ENCODE measurements at regions not wholly inside any gene's neighbourhood (a gene's known extent, or its start where the extent isn't known, plus 50 kb on each side); places are given as distances from the start of the nearest gene placed in this dataset.
"Not testable (repeated sequence)": the region's sequence is repeated elsewhere in the genome, so short reads cannot be mapped to it uniquely, and the experiment has no call there.

GRCh38 chr6:48985025-48985424 lies 478.0 kb downstream of the MMUT start:
- TF ChIP-seq CTCF (IDR thresholded peaks at IDR 0.05; ENCODE audit: low read depth, low read length), result no peak
- POLR2A ChIA-PET, result no interaction called here
- DNase-seq (ENCODE audit: low read depth, low spot score), result peak; percentile 20
- H3K27ac ChIP-seq (ENCODE audit: low read depth, low read length), result peak overlapping the region; percentile 25
- H3K27me3 ChIP-seq (ENCODE audit: control insufficient read depth, insufficient read depth, low read length), result no peaks in the 10 kb centered on the region
- peaks cover 26% of the 10 kb centered on the region for H3K9me3 ChIP-seq (ENCODE audit: control insufficient read depth, insufficient read depth, low read length)
- no peak overlapping the region for H3K4me3 ChIP-seq (ENCODE audit: low read depth, low read length)
- CTCF ChIA-PET, result no interaction called here

DNA sequence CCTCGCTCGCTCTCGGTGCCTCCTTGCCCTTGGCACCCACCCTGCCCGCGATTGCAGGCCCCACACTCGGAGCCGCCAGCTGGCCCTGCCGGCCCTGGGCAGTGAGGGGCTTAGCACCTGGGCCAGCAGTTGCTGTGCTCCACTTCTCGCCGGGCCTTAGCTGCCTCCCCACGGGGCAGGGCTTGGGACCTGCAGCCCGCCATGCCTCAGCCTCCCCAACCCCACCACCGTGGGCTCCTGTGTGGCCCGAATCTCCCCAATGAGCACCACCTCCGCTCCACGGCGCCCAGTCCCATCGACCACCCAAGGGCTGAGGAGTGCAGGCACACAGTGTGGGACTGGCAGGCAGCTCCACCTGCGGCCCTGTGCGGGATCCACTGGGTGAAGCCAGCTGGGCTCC lies 479.1 kb downstream of the MMUT start:
- H3K27me3 ChIP-seq (ENCODE audit: control insufficient read depth, insufficient read depth, low read length); CTCF ChIA-PET; POLR2A ChIA-PET; DNase-seq (ENCODE audit: low read depth, low spot score); H3K4me3 ChIP-seq (ENCODE audit: low read depth, low read length); H3K27ac ChIP-seq (ENCODE audit: low read depth, low read length): not testable (repeated sequence)
- peaks cover 19% of the 10 kb centered on the region for H3K9me3 ChIP-seq (ENCODE audit: control insufficient read depth, insufficient read depth, low read length)

DNA sequence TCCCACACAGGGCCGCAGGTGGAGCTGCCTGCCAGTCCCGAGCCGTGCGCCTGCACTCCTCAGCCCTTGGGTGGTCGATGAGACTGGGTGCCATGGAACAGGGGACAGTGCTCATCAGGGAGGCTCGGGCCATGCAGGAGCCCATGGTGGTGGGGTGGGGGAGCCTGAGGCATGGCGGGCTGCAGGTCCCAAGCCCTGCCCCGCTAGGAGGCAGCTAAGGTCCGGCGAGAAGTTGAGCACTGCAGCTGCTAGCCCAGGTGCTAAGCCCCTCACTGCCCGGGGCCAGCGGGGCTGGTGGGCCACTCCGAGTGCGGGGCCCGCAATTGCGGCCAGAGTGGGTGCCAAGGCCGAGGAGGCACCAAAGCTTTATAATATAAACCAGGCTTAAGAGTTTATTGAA lies 479.7 kb downstream of the MMUT start:
- TF ChIP-seq CTCF (IDR thresholded peaks at IDR 0.05; ENCODE audit: low read depth, low read length), result no peak
- H3K27me3 ChIP-seq (ENCODE audit: control insufficient read depth, insufficient read depth, low read length), result no peaks in the 10 kb centered on the region
- CTCF ChIA-PET, result no interaction called here
- no peak for DNase-seq (ENCODE audit: low read depth, low spot score)
- POLR2A ChIA-PET, result no interaction called here
- H3K9me3 ChIP-seq (ENCODE audit: control insufficient read depth, insufficient read depth, low read length), result peaks cover 19% of the 10 kb centered on the region
- H3K4me3 ChIP-seq (ENCODE audit: low read depth, low read length), result no peak overlapping the region
- no peak overlapping the region for H3K27ac ChIP-seq (ENCODE audit: low read depth, low read length)

- no peak for DNase-seq (ENCODE audit: low read depth, low spot score)
- no peaks in the 10 kb centered on the region for H3K27me3 ChIP-seq (ENCODE audit: control insufficient read depth, insufficient read depth, low read length)
- no peak overlapping the region for H3K4me3 ChIP-seq (ENCODE audit: low read depth, low read length)
- ChIA-PET CTCF (no interaction called here), POLR2A (no interaction called here)
- peaks cover 12% of the 10 kb centered on the region for H3K9me3 ChIP-seq (ENCODE audit: control insufficient read depth, insufficient read depth, low read length)
- H3K27ac ChIP-seq (ENCODE audit: low read depth, low read length), result no peak overlapping the region
- no peak for TF ChIP-seq CTCF (IDR thresholded peaks at IDR 0.05; ENCODE audit: low read depth, low read length)
Observed at GRCh38 chr6:48979806-48980205, 483.2 kb downstream of the MMUT start.

DNA sequence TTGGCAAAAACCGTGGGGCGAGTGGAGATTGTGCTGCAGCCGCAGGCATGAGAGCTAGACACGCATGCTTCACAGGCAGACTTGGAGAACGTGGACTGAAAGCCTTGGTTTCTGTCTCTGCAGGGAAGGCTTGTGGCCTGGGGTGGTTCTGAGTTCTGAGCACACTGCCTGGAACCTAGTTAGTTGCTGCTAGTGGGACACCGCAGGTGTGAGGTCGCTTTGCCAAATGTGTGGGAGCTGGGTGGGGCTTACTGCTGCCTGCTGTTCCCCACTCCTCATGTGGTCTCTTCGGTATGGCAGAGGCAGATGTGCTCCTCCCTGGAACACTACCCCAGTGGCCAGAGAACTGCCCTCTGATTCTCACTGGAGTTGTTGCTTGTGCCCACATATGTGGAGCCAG lies 484.0 kb downstream of the MMUT start:
- DNase-seq (ENCODE audit: low read depth, low spot score), result no peak
- Histone ChIP-seq H3K9me3 (ENCODE audit: control insufficient read depth, insufficient read depth, low read length) (peaks cover 10% of the 10 kb centered on the region), H3K27me3 (ENCODE audit: control insufficient read depth, insufficient read depth, low read length) (no peaks in the 10 kb centered on the region), H3K4me3 (ENCODE audit: low read depth, low read length) (no peak overlapping the region), H3K27ac (ENCODE audit: low read depth, low read length) (no peak overlapping the region)
- ChIA-PET CTCF (no interaction called here), POLR2A (no interaction called here)
- no peak for TF ChIP-seq CTCF (IDR thresholded peaks at IDR 0.05; ENCODE audit: low read depth, low read length)

DNA sequence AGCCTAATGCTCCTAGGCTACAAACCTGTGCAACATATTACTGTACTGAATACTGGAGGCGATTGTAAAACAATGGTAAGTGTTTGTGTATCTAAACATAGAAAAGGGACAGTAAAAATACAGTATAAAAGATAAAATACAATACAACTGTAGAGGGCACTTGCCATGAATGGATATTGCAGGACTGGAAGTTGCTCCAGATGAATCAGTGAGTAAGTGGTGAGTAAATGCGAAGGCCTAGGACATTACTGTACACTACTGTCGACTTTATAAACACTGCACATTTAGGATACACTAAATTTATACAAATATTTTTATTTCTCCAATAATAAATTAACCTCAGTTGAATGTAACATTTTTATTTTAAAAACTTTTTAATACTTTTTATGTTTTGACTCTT lies 485.0 kb downstream of the MMUT start:
- ChIA-PET POLR2A (no interaction called here), CTCF (no interaction called here)
- no peaks in the 10 kb centered on the region for H3K27me3 ChIP-seq (ENCODE audit: control insufficient read depth, insufficient read depth, low read length)
- H3K27ac ChIP-seq (ENCODE audit: low read depth, low read length), result no peak overlapping the region
- peak; percentile 21 for DNase-seq (ENCODE audit: low read depth, low spot score)
- no peaks in the 10 kb centered on the region for H3K9me3 ChIP-seq (ENCODE audit: control insufficient read depth, insufficient read depth, low read length)
- no peak overlapping the region for H3K4me3 ChIP-seq (ENCODE audit: low read depth, low read length)
- no peak; the same call in 1 of the 2 replicates for TF ChIP-seq CTCF (IDR thresholded peaks at IDR 0.05; ENCODE audit: low read depth, low read length)
